ENCODE measurements at regions not wholly inside any gene's neighbourhood (a gene's known extent, or its start where the extent isn't known, plus 50 kb on each side); places are given as distances from the start of the nearest gene placed in this dataset.

- TF ChIP-seq CTCF (IDR thresholded peaks at IDR 0.05) (no peak), TCF7 (CRISPR knock-in tag; IDR thresholded peaks at IDR 0.05; ENCODE audit: low read depth) (no peak)
Measured at GRCh38 chr6:115133790-115134189, 791.0 kb upstream of the HS3ST5 start.
